Panc1 (cell line): ENCODE measurements at regions not wholly inside any gene's neighbourhood (a gene's known extent, or its start where the extent isn't known, plus 50 kb on each side); places are given as distances from the start of the nearest gene placed in this dataset.

ENCODE experiments used
- CTCF ChIP-seq: fragments of 450-650 bp; IDR thresholded peaks from 2 replicates; pipeline ENCODE4 v1.5.1; 2017; ENCODE audit warnings: mild to moderate bottlenecking
- POLR2AphosphoS5 ChIP-seq: IDR thresholded peaks from 2 replicates; pipeline ENCODE4 v1.6.1; 2012; ENCODE audit warnings: mild to moderate bottlenecking, low read depth, low read length, moderate library complexity
- TCF7L2 ChIP-seq: IDR thresholded peaks from 2 replicates; pipeline ENCODE4 v1.6.1; 2011; ENCODE audit warnings: mild to moderate bottlenecking, low read depth, low read length, inconsistent platforms
- TF ChIP-seq, protein P1 (sequence below), 2 experiments: IDR thresholded peaks; 2 replicates each; pipeline ENCODE4 v1.6.1; 2011 to 2012; ENCODE audit warnings: low read depth in 2 of 2, control low read depth in 1 of 2, low read length in 1 of 2, mild to moderate bottlenecking in 1 of 2, moderate library complexity in 1 of 2; ENCODE audit not compliant: insufficient read depth in 1 of 2

GRCh38 chr2:193222454-193222853, 1027.7 kb upstream of the TMEFF2 start:
- TF ChIP-seq, protein P1, sequence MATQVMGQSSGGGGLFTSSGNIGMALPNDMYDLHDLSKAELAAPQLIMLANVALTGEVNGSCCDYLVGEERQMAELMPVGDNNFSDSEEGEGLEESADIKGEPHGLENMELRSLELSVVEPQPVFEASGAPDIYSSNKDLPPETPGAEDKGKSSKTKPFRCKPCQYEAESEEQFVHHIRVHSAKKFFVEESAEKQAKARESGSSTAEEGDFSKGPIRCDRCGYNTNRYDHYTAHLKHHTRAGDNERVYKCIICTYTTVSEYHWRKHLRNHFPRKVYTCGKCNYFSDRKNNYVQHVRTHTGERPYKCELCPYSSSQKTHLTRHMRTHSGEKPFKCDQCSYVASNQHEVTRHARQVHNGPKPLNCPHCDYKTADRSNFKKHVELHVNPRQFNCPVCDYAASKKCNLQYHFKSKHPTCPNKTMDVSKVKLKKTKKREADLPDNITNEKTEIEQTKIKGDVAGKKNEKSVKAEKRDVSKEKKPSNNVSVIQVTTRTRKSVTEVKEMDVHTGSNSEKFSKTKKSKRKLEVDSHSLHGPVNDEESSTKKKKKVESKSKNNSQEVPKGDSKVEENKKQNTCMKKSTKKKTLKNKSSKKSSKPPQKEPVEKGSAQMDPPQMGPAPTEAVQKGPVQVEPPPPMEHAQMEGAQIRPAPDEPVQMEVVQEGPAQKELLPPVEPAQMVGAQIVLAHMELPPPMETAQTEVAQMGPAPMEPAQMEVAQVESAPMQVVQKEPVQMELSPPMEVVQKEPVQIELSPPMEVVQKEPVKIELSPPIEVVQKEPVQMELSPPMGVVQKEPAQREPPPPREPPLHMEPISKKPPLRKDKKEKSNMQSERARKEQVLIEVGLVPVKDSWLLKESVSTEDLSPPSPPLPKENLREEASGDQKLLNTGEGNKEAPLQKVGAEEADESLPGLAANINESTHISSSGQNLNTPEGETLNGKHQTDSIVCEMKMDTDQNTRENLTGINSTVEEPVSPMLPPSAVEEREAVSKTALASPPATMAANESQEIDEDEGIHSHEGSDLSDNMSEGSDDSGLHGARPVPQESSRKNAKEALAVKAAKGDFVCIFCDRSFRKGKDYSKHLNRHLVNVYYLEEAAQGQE (IDR thresholded peaks at IDR 0.05; ENCODE audit: insufficient read depth in 1 of 2, low read depth in 2 of 2, low read length in 1 of 2): no peak
- TF ChIP-seq CTCF (no peak), POLR2AphosphoS5 (no peak), TCF7L2 (no peak)
